ENCODE measurements at regions not wholly inside any gene's neighbourhood (a gene's known extent, or its start where the extent isn't known, plus 50 kb on each side); places are given as distances from the start of the nearest gene placed in this dataset.
"Not testable (repeated sequence)": the region's sequence is repeated elsewhere in the genome, so short reads cannot be mapped to it uniquely, and the experiment has no call there.

DNA sequence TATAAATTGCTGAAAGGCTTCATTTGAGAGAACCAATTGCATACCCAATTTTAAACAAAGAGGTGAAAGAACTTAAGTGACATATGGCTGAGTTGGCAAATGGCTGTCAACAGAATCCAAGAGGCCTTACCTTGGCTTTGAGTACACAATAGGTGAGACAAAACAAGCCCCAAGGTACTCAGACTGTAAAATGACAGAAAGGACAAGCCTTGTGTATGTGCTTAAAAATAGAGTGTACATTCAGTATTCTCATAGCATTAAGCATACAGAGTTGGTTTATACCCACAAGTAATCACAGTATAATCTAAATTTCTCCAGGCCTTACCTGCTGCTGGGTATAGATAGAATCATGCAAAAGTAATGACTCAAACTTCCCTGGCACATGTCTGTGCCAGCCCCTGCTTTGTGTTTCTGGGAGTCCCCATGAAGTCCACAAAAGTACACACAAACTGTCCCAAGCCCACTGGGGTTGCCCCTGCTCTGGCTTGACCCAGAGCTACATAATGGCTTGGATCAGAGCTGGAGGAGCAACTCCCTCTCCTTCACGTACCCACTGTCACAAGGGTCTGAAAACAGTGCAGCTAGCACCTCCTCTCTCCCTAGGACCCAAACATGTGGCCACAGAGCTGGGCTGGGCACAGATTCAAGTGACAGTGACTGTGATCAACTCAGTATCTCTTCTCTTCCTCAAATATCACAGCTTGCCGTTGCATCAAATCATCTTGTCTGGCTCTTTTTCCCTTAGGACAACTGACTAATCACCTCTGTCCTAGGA is 250.8 kb downstream of the ENC1 start:
- DNase-seq (ENCODE audit: insufficient read length, low spot score) (no peak), FAIRE-seq (no peak)

DNA sequence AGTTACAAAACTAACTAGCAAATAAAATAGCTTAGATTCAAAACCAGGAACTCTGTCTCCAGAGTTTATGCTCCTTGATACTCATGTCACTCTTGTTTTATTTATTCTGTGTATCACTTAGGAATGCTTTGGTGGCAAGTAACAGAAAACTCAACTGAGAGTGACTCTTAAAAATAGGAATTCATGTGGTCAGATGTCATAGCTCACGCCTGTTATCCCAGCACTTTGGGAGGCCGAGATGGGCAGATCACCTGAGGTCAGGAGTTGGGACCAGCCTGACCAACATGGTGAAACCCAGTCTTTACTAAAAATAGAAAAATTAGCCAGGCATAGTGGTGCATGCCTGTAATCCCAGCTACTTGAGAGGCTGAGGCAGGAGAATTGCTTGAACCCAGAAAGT is 252.1 kb downstream of the ENC1 start:
- not testable (repeated sequence) for DNase-seq (ENCODE audit: insufficient read length, low spot score); FAIRE-seq

DNA sequence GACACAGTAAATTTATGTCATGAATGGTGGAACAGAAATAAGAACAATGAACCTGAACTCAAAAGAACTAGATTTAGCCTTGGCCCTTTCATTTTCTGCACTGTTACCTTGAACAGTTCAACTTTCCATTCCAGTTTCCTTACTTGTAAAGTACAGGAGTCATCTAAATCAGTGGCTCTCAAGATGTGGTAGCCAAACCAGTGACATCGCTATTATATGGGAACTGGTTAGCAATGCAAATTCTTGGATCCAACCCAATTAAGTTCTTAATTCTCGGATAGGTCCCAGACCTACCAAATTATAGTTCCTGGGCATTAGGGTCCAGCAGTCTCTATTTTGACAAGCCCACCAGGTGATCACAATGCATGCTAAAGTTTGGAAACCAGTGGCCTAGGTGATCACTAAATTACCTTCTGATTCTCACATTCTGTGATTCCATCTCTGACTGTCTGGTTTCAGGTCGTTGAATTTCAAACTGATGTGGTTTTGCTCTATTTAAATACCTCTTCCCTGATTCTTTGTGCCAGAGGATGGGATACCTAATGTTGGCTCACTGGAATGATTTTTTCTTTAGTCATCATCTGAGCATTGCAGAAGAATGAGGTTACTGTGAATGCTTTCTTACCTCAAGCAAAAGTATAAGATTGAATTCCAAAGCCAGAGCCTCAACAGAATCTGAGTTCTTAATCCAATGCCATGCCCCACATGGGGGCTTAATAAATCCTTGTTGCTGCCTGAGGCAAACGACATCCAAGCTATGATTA is 253.8 kb downstream of the ENC1 start:
- peak; percentile 38 for FAIRE-seq

DNA sequence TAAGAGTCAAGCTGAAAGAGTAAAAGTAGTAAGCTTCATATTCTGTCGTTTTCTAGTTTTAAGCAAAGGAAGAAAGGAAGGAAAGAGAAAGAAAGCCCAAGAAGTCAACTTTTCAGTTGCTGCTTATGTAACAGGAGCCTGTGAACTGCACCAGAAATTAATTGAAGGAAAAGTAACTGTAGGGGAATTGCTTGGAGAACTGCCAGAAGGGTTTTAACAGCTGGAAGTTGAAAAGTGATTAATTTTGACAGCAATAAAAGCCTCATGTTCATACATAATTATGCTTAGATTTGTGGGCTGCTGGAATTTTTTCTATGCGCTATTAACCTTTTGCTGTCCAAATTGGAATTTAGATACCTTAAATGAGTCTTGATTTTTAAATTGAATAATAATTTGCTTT is 255.7 kb downstream of the ENC1 start:
- no peak for FAIRE-seq
- no peak for DNase-seq (ENCODE audit: insufficient read length, low spot score)

More for the DNA sequence above, 253.8 kb downstream of the ENC1 start:
- peak; percentile 45 for DNase-seq (ENCODE audit: insufficient read length, low spot score)

DNA sequence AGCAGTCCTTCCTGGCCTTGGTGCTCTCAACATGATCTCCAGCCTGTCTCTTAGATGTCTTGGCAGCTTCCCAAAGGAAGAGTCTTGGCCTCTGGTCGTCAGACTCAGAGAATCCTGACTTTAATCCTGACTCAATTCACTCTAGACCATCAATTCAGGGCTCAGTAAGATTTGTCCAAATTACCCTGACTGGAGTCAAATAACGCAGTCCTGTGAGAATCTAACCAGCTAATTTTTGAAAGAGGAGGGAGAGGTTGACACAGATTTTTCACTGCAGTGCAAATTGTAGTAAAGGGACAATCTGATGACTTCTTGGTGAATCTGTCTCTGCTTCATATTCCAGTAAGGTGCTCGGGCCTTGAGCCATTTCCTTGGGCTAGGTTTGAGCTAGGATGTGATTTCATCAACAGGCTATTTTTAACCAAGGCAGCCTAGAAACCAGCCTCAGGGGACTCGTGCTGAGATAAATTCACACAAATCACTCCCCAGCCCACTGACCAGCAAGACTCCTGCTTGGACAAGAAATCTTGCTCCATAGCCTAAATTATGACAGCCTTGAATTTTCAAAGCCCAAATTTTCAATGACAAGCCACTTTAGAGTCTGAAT is 257.4 kb downstream of the ENC1 start:
- FAIRE-seq: peak; percentile 31
- peak; percentile 36 for DNase-seq (ENCODE audit: insufficient read length, low spot score)

DNA sequence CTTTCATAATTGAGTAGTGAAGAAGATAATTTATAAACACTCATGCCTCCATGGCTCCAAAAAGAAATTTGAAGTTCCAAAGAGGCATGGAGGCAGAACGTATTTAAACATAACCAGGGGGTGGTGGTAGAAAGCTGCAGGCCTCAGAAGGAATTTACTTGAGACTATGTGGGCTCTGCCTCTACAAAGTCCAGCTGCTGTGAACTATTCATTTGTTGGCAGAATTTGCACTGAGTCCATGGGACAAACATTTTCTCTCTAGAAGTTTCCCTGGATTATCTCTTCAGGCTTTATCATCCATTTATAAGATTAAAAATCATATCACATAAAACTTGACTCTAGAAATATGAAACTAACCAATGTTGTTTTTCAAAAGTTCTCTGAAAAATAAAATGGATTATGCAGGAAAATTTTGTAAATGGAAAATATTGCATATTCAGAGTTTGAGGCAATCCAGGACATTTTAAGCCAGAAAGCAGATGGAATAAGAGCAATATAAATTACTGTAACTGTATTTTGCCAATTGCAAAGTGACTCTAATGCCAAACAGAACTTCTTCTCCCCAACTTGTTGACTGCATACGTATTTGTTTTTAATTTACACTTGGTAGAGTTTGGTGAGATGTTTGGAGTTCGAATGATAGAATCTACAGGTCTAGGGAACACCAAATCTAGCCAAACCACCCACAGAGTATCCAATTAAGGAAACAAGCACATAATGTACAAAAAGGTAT is 258.2 kb downstream of the ENC1 start:
- FAIRE-seq (no peak), DNase-seq (ENCODE audit: insufficient read length, low spot score) (no peak)

DNA sequence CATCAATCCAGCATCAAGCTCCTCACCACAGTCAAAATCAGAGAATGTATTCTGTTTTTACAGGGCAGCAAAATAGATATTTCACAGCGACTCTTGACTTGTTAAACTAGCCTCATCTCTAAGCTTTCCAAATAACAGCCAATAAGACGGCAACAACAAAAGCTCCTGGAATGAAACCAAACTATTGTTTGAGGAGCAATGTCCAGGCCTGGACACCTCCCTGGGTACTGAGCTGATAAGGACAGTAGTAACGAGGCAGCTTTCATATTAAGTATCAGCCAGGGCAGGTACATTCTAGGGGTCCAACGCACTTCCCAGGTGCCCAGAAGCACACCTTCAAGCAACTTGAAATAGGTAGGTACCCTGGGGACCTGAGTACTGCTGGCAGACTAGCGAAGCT is 260.3 kb downstream of the ENC1 start:
- no peak for FAIRE-seq
- DNase-seq (ENCODE audit: insufficient read length, low spot score): no peak

DNA sequence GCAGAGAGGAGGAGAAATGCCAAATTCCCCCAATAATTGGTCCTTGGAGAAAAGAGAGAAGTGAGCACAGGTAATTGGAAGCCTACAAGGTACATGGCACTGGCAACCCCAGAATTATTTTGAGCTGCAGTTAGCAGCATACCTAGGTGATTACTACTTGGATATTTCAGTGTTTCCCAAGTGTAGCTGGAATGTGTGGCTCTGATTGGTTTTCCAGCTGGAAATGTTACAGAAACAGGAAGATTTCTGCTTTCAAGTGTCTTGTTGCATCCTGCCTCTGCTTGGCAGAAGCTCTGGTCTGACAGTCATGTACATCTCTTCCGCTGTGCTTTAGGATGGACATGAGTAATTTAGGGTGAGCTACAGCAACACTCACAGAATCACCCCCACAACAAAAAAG is 262.1 kb downstream of the ENC1 start:
- FAIRE-seq (no peak), DNase-seq (ENCODE audit: insufficient read length, low spot score) (no peak)

DNA sequence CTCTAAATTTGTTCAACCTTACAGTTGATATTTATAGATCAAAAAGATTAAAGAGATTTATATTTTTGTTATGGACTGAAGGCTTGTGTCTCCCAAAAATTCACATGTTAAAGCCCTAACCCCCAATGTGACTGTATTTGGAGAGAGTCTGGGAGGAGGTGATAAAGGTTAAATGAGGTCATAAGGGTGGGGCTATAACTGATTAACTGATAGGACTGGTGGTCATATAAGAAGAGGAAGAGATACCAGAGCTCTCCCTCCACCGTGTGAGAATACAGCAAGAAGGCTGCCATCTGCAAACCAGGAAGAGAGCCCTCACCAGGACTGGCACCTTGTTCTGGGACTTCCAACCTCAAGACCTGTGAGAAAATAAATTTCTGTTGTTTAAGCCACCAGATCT is 264.3 kb downstream of the ENC1 start:
- FAIRE-seq: no peak

DNA sequence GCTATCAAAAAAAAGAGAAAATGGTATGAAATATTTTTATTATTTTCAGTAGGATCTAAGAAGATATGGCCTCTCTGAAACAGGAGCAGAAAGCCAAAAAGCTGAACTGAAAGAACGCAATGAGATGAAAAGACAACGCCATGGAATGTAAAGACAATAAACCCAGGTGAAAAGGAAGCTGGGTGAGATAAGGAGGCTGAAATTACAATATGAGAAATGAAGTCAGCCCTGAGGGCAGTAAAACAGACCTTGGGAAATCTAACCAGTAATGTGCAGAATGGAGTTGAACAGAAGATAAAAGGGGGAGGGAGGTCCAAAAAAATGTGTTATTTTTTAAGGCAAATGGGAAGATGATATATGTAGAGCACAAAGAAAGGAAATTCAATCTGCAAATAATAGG is 265.3 kb downstream of the ENC1 start:
- FAIRE-seq (no peak), DNase-seq (ENCODE audit: insufficient read length, low spot score) (no peak)

More for the DNA sequence above, 264.3 kb downstream of the ENC1 start:
- no peak for DNase-seq (ENCODE audit: insufficient read length, low spot score)

DNA sequence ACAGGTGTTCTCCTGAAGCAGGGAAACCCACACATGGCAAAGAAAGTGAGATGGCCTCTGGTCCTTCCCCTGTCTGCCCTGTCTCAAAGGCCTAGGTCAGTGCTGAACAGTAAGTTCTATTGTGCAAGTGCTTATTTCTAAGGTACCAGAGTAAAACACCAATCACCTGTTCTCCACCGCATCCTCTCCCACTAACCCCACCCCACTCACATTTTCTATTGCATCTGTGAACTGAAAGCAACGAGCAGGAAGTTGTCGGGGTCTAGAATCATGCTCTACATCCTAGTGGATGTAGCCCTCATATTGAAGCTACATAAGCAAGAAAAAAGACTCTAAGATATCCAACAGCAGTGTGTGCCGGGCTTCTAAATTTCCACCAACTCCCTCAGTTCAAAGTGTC is 265.9 kb downstream of the ENC1 start:
- FAIRE-seq: no peak
- DNase-seq (ENCODE audit: insufficient read length, low spot score): no peak

DNA sequence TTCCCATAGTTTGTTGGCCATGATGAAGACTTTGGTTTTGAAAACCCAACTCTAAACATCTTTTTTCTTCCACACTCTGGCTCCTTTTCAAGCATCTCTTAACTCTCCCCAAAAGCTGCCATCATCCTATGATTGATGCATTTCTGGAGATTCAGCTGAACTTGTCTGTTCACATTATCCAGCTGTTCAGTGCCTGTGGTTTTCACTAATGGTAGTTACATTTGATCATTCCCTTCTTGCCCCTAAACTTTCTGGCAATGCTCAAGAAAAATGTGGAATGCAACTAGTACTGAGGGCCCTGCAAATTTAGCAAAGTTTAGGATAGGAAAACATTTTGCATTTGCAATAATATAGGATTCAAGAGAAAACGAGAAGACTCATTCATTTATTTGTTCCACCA is 267.5 kb downstream of the ENC1 start:
- FAIRE-seq (no peak), DNase-seq (ENCODE audit: insufficient read length, low spot score) (no peak)

DNA sequence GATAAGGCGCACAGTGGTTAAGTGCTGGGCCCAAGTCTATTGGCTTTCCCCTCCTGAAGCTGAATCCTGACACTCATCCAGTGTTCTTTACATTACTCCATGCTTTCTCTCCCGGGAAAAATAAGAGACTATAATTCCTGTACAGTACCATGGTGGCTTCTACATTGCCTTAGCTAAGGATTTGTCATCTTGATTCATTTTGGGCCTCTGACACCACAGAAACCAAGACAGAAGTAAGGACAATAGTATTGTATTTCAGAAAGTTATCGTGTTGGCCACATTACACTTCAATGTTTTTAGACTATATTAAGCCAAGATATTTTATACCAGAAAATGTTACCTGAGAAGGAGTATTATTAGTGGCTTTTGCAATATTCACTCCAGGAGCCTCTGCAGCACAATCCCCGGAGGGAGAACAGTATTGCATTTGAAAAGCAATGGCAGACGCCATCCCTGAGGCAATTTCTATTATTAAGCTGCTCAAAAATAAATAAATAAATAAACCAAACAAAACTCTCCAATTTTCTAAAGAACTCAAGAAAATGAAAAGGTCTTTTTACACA is 267.9 kb downstream of the ENC1 start:
- DNase-seq (ENCODE audit: insufficient read length, low spot score) (no peak), FAIRE-seq (no peak)

DNA sequence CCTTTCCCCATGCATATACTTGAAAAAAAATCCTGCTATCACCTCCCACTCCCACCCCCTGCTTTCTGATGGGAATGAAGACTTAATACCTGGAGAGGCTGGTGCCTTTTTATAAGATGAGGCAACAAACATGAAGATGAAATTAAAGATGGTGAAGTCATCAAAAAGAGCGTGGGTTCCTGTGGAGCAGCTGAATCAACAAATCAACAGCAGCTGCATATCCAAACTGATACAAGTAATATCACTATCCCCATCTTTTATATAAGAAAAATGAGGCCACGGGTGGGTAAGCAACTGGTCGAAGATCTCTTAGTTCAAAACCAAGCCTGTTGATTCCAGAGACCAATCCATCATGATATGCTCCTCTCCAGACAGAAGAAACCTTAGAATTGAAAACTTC is 268.5 kb downstream of the ENC1 start:
- DNase-seq (ENCODE audit: insufficient read length, low spot score) (no peak), FAIRE-seq (no peak)

DNA sequence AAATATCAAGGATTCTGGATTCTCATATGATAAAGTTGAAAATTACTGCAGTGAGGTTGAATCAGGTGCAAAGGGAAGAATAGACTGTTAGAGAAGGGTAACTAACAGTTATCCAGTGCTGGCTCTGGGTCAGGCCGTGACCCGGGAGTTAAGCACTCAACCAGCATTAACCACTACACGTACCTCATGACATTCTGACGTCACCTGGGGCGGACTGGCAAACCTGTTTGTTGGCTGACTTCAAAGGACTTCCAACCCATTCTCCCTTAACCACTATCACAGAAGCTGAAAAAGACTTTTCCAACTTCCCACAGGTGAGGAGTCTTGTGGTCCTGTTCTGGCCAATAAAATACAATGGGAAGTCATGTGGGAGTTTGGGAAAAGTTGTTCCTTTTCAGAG is 268.9 kb downstream of the ENC1 start:
- FAIRE-seq (no peak), DNase-seq (ENCODE audit: insufficient read length, low spot score) (no peak)

DNA sequence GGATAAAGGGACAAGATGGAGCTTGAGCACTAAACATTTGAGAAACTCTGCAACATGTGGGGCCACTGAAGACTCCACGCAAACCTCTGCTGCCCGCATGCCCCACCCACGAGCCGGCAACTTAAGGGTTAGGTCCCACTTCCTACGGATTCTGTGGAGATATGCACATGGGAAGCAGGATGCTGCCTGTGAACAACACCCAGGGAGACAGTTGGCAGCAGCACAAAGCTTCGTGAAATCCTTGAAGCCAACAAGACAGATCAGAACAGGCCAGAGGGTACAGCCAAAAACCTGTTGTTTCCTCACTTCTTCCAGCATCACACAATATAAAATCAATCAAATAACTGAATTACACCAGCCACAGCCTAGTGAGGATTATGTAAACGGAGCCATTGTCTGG is 270.4 kb downstream of the ENC1 start:
- DNase-seq (ENCODE audit: insufficient read length, low spot score) (no peak), FAIRE-seq (no peak)

DNA sequence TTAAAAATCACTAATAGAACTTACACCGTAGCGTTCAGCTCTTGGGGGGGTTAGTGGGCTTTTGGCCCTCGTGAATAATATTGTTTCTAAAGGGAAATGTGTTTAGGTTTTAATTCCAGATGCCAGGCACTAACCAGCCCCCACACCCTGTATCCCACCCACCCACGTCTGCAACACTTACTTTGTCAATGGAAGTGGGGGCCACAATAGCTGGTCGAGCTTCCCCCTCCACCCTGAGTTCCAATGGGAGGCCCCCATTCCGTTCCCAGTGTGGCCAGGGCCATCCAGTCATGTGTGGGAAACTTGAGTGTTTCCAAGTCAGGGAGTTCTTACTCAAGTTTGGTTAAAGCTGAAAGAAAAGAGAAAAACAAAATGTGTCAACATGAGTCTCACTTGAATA is 271.4 kb downstream of the ENC1 start:
- FAIRE-seq: no peak
- DNase-seq (ENCODE audit: insufficient read length, low spot score): no peak

DNA sequence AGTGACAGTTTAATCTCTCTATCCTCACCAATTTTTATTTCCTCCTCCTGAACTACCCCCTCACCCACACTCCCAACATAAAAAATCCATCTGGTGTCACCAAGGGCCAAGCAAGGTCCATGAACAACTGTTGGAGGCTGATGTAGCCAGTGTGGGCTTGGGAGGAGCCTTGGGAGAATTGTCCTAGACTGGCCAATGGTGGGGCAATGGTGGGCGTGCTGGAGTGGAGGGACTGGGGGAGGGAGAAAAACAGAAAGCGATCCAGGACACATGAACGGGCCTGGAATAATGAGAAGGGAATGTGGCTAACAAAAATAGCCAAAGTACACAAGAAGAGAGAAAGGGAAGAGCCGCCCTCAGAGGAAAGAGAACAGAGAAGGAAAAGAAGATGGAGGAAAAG is 272.6 kb downstream of the ENC1 start:
- DNase-seq (ENCODE audit: insufficient read length, low spot score) (no peak), FAIRE-seq (no peak)

DNA sequence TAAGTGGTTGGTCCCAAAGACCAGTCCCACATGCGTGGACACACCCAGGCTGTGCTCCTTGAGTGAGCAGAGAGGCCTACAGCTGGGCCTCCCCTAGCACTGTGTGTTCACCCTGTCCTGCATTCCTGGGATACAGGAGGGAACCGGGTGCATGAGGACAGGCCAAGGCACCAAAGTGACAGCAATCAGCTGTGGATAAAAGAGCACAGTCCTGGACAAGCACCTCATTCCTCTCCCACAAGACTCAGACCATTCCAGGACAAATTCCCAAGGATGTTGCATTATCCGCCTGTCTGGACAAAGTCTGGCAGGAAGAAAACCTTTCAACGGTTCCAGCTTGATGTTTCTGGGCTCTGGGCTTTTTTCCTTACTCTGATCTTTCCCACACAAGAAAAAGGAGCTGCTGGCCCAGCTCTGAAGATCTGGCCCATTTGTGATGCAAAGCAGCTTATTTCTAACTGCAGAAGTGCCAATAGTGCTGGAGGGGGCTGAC is 273.2 kb downstream of the ENC1 start:
- DNase-seq (ENCODE audit: insufficient read length, low spot score) (no peak), FAIRE-seq (no peak)

DNA sequence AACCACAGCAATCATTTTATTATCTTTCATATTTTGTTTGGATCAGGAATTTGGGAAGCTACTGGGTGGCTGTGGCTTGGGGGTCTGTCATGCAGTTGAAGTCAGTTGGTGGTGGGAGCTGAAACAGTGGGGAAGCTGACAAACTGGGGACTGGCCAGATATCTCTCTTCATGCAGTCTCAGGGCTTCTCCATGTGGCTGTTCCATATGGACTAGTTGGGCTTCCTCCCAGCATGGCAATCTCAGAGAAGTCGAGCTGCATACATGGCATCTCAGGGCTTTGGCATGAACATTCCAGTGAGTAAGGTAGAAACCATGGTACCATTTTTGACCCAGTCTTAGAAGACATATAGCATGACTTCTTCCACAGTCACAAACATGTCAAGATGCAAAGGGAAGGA is 274.8 kb downstream of the ENC1 start:
- no peak for FAIRE-seq
- no peak for DNase-seq (ENCODE audit: insufficient read length, low spot score)

DNA sequence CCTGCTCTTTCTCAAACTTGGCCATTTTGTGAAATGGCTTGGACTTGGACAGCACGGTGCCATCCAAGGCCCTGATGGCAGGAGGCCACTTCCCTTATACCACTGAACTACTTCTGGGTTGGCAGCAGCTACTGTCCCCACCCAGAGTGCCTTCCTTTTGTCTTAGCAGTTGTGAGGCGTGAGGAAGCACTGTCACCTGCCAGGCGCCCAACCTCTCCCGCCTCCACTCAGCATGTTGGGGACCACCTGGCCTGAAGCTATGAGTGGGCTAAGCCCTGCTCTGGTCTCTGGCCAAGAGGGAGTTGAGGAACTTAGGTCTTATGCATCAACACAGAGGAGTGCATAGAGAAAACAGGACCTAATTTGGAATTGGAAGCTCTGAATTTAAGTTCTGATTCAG is 276.0 kb downstream of the ENC1 start:
- no peak for FAIRE-seq

More for the DNA sequence above, 276.0 kb downstream of the ENC1 start:
- DNase-seq (ENCODE audit: insufficient read length, low spot score): no peak
